HG03378 (cell line): ENCODE measurements at regions not wholly inside any gene's neighbourhood (a gene's known extent, or its start where the extent isn't known, plus 50 kb on each side); places are given as distances from the start of the nearest gene placed in this dataset.
"Not testable (repeated sequence)": the region's sequence is repeated elsewhere in the genome, so short reads cannot be mapped to it uniquely, and the experiment has no call there.

Source experiments
- ATAC-seq: cut with Tn5 transposase; IDR thresholded peaks from one replicate; pipeline ENCODE4 v1.9.1; 2021; ENCODE audit warnings: mild to moderate bottlenecking, moderate library complexity; ENCODE audit not compliant: unreplicated experiment

DNA sequence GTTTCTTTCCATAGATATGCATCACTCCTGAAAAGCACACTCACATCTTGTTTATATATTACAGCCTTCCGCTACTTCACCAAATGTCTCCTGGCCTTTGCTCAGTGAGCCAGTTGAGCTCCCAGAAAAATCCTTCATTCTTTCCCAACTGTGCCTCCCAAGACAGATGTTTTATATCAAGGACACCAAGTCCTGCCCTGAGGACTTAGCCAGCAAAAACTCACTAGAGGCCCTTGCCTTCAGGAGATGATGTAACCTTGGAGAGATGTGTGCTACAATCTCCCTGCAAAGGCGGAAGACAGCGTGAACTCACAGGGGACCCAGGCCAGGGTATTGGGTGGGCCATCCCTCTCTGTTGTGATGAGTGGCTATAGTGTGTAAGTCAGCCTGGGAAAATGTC, 86.1 kb upstream of the CTAGE1 start:
- no peak for ATAC-seq

- ATAC-seq, result no peak
Observed at GRCh38 chr18:22504251-22505030, 86.7 kb upstream of the CTAGE1 start.

DNA sequence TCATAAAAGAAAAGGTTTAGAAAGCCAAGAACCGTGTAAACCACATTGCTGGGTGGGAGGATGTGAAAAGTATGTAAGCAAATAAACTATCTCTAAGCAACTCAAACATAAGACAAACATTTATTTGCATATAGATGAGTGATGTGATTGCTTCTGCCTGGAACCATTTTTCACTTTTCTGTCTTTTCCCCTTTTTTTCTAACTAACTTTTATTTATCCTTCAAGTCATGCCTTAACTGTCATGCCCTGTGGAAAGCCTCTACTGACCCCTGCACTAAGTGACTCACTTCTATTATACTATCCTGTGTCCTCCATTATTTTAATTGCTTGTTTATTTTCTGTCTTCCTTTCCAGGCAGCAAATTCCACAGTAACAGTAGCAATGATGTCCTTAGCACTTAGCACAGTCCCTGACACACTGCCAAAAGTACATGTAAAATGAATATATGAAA, 87.5 kb upstream of the CTAGE1 start:
- ATAC-seq, result no peak

- no peak for ATAC-seq
Observed at GRCh38 chr18:22507055-22507454, 89.3 kb upstream of the CTAGE1 start.

GRCh38 chr18:22509423-22509822, 91.7 kb upstream of the CTAGE1 start:
- no peak for ATAC-seq

DNA sequence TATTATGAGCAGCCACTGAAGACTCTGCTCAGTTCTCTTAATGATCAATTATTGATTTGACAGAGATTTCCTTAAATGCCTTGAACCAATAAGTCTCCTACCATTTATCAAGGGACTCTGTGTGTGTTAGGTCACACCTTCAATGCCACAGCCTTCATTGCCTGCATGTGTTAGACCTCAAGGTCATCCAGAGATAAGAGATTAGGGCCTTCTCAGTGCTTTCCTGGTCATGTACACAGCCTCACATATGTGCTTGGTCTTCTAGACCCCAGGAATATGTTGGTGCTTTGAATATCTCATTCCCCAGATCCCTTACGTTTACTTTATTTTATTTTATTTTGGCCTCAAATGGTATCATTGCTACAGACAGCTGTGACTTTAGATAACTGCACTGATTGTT, 93.0 kb upstream of the CTAGE1 start:
- ATAC-seq, result no peak

DNA sequence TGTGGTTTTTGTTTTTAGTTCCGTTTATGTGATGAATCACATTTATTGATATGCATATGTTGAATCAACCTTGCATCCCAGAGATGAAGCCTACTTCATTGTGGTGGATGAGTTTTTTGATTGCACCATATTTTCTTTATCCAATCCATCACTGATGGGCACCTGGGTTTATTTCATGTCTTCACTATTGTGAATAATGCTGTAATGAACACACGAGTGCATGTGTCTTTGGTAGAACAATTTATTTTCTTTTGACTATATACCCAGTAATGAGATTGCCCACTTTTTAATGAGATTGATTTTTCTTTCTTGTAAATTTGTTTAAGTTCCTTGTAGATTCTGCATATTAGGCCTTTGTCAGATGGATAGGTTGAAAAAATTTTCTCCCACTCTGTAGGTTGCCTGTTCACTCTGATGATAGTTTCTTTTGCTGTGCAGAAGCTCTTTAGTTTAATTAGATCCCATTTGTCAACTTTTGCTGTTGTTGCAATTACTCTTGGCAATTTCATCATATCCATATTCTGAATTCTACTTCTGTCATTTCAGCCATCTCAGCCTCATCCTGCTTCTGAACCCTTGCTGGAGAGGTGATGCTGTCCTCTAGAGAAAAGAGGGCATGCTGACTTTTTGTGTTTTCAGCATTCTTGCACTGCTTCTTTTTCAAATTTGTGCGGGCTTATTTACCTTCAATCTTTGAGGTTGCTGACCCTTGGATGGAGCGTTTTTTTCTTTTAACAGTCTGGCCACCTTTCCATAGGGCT, 96.2 kb upstream of the CTAGE1 start:
- ATAC-seq, result no peak

- ATAC-seq, result no peak
Observed at GRCh38 chr18:22514655-22515054, 96.9 kb upstream of the CTAGE1 start.

DNA sequence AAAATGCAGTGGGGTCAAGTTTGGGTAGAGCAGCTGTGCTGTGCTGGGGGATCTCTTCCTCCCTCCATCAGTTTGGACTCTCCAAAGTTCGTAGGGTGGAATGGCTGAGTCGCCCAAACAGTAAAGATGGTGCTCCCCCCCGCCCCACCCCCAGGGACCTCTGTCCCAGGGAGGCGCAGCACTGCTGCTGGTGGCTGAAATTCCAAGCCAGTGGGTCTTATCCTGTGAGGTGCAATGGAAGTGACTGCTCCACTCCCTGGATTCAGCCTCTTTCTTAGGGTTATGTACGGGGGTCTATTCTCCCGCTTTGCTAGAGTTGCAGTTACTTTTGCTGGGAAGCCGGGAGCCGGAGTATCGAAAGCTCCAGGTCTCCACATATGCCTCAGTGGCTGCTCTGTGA, 97.5 kb upstream of the CTAGE1 start:
- ATAC-seq, result no peak

DNA sequence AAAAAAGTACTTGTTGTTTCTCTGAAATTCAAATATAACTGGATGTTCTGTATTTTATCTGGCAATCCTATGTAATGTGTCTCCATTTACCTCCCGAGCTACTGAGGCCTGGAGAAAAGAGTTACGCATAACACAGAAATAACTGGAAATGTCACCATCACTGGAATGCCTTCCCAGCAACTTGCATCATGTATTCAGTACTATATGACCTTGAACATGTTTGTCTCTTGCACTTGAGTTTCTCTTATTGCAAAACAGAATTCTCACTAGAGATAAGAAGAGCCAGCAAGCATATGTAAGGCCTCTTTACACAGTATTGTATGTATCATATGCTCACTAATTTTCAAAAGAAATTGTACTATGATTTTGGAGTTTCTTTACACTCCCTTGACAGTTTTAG, 99.6 kb upstream of the CTAGE1 start:
- ATAC-seq, result no peak

- no peak for ATAC-seq
Observed at GRCh38 chr18:22521026-22521707, 103.5 kb upstream of the CTAGE1 start.

DNA sequence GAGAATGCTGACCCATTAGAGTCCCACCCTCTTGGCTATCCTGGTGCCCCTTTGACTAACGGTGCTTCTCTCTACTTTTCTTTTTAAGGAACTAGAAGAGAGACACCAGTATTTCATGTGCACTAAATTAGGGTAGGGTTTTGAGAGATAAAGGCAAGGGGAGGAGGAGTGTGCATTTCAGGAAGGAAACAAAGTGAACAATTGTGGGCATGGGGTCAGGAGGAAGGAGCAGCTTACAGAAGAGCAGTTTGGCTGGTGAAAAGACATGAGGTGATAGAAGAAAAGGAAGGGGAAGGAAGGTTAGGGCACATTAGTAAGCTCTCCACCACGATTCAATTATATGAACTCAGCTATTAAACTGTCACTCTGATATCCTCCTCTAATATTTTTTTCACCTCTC, 105.8 kb upstream of the CTAGE1 start:
- ATAC-seq, result no peak

DNA sequence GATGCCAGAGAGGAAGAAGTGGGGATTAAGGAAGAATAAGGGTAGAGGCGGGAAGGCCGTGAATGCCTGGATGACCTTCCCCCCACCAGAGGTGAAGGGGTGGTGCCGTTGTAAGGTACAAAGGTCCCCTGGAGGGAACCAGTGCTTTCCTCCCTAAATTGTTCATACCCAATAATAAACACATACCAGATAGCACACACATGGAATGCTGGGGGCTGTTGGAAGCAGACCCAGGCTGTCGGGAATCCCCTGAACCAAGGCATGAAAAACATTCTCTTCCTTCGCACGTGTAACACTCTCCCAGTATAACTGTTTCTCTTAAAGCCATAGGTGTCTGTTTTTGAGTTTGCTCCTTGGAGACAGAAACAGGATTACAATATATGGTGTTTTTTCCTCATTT, 107.1 kb upstream of the CTAGE1 start:
- ATAC-seq, result no peak

GRCh38 chr18:22525313-22525712, 107.6 kb upstream of the CTAGE1 start:
- no peak for ATAC-seq

- ATAC-seq, result no peak
Observed at GRCh38 chr18:22525883-22526282, 108.2 kb upstream of the CTAGE1 start.

GRCh38 chr18:22528291-22528690, 110.6 kb upstream of the CTAGE1 start:
- ATAC-seq, result no peak

GRCh38 chr18:22534706-22535105, 117.0 kb upstream of the CTAGE1 start:
- ATAC-seq, result not testable (repeated sequence)

DNA sequence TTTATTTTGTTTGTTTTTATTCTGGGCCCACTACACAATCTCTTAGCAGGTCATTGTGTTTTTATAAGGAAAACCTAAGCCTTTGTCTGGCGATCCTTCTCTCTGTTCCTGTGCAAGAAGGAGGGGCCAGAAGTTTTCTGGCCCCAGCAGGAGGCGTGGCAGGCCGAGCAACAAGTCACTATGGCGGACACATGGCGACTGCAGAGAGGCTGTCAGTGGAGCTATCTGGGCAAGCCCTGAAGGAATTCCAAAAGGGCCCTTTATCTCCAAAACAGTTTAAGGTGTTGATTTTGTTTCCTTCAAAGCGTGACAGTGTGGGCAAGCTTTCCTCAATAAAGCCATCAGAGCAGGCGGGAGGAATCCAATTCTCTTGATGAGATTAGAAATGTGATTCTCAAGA, 118.8 kb upstream of the CTAGE1 start:
- ATAC-seq, result no peak

GRCh38 chr18:22538426-22538825, 120.7 kb upstream of the CTAGE1 start:
- ATAC-seq, result no peak

DNA sequence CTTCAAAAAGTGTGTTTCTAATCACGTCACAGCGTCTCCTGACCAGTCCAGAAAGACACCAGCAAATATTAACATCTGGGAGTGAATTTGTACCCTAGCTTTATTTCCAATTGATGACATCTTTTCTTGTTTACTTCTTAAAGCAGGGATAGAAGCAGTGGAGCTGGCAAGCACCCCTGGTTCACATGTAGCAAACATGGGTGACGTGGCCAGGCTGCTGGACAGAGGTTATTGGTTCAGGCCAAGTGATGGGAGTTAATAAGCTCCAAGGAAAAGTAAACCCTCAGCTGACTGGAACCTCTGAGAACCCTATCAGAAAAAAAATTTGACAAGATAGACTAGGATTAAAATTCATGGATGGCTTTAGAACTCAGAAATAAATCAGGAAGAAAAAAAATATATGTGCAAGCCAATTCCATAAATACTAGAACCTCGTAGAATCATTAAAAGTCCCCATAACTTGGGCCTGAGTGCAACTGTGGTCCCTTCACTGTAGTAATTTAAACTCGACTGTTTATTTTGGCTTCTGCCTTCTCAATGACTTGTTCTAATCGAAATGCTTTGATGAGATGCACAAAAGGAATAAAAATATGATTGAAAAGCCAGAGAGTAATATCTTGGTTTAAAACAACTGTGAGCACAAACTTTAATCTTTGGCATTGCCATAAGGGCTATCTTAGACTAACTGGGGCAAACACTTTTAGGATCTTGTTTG, 121.5 kb upstream of the CTAGE1 start:
- no peak for ATAC-seq

GRCh38 chr18:22541232-22541631, 123.5 kb upstream of the CTAGE1 start:
- ATAC-seq, result no peak
